ENCODE measurements at regions not wholly inside any gene's neighbourhood (a gene's known extent, or its start where the extent isn't known, plus 50 kb on each side); places are given as distances from the start of the nearest gene placed in this dataset.
"Not testable (repeated sequence)": the region's sequence is repeated elsewhere in the genome, so short reads cannot be mapped to it uniquely, and the experiment has no call there.

- intact Hi-C loops (cut with micrococcal nuclease) = not testable (repeated sequence)
Measured at GRCh38 chr17:21514567-21514966, 138.4 kb downstream of the KCNJ12 start.

GRCh38 chr17:21517538-21518293 lies 141.6 kb downstream of the KCNJ12 start:
- intact Hi-C loops (cut with micrococcal nuclease) = no loop called here

- intact Hi-C loops (cut with micrococcal nuclease) = no loop called here
Measured at GRCh38 chr17:21522755-21523336, 146.7 kb downstream of the KCNJ12 start.

- intact Hi-C loops (cut with micrococcal nuclease) = no loop called here
Measured at GRCh38 chr17:21523497-21524210, 147.5 kb downstream of the KCNJ12 start.

- intact Hi-C loops (cut with micrococcal nuclease) = no loop called here
Measured at GRCh38 chr17:21524211-21524591, 148.0 kb downstream of the KCNJ12 start.

GRCh38 chr17:21525464-21526130 lies 149.4 kb downstream of the KCNJ12 start:
- intact Hi-C loops (cut with micrococcal nuclease) = no loop called here

GRCh38 chr17:21528031-21528695 lies 152.0 kb downstream of the KCNJ12 start:
- intact Hi-C loops (cut with micrococcal nuclease) = no loop called here

- intact Hi-C loops (cut with micrococcal nuclease) = no loop called here
Measured at GRCh38 chr17:21530311-21530710, 154.2 kb downstream of the KCNJ12 start.

GRCh38 chr17:21530841-21531240 lies 154.7 kb downstream of the KCNJ12 start:
- intact Hi-C loops (cut with micrococcal nuclease) = no loop called here

- intact Hi-C loops (cut with micrococcal nuclease) = no loop called here
Measured at GRCh38 chr17:21532763-21533385, 156.7 kb downstream of the KCNJ12 start.

GRCh38 chr17:21535686-21536375 lies 156.5 kb upstream of the KCNJ18 start:
- intact Hi-C loops (cut with micrococcal nuclease) = no loop called here

- intact Hi-C loops (cut with micrococcal nuclease) = no loop called here
Measured at GRCh38 chr17:21537302-21537701, 155.0 kb upstream of the KCNJ18 start.

- intact Hi-C loops (cut with micrococcal nuclease) = no loop called here
Measured at GRCh38 chr17:21538615-21539014, 153.7 kb upstream of the KCNJ18 start.

GRCh38 chr17:21539146-21539545 lies 153.2 kb upstream of the KCNJ18 start:
- intact Hi-C loops (cut with micrococcal nuclease) = no loop called here

GRCh38 chr17:21540502-21540901 lies 151.8 kb upstream of the KCNJ18 start:
- intact Hi-C loops (cut with micrococcal nuclease) = no loop called here

GRCh38 chr17:21542070-21542469 lies 150.3 kb upstream of the KCNJ18 start:
- intact Hi-C loops (cut with micrococcal nuclease) = no loop called here

GRCh38 chr17:21542991-21543390 lies 149.3 kb upstream of the KCNJ18 start:
- intact Hi-C loops (cut with micrococcal nuclease) = no loop called here

- intact Hi-C loops (cut with micrococcal nuclease) = no loop called here
Measured at GRCh38 chr17:21545064-21545463, 147.3 kb upstream of the KCNJ18 start.

- intact Hi-C loops (cut with micrococcal nuclease) = no loop called here
Measured at GRCh38 chr17:21548236-21548635, 144.1 kb upstream of the KCNJ18 start.

- intact Hi-C loops (cut with micrococcal nuclease) = no loop called here
Measured at GRCh38 chr17:21549107-21549687, 143.1 kb upstream of the KCNJ18 start.
